HEK293T (cell line): ENCODE measurements at regions not wholly inside any gene's neighbourhood (a gene's known extent, or its start where the extent isn't known, plus 50 kb on each side); places are given as distances from the start of the nearest gene placed in this dataset.

Experiments
- FOXA1 ChIP-seq: fragments of 450-650 bp; IDR thresholded peaks from 2 replicates; pipeline ENCODE4 v1.6.1; 2016; ENCODE audit warnings: mild to moderate bottlenecking
- FOXK2 ChIP-seq: fragments of 450-650 bp; IDR thresholded peaks from 2 replicates; pipeline ENCODE4 v1.6.1; 2016; ENCODE audit warnings: mild to moderate bottlenecking
- HDGF ChIP-seq: fragments of 450-650 bp; IDR thresholded peaks from 2 replicates; pipeline ENCODE4 v1.6.1; 2017; ENCODE audit warnings: antibody characterized with exemption, borderline replicate concordance
- L3MBTL2 ChIP-seq: fragments of 450-650 bp; conservative IDR thresholded peaks from 2 replicates; pipeline ENCODE4 v1.6.1; 2016; ENCODE audit warnings: mild to moderate bottlenecking
- SP1 ChIP-seq: fragments of 450-650 bp; IDR thresholded peaks from 2 replicates; pipeline ENCODE4 v1.6.1; 2017
- TARDBP ChIP-seq: fragments of 450-650 bp; IDR thresholded peaks from 2 replicates; pipeline ENCODE4 v1.6.1; 2016
- ZNF384 ChIP-seq: fragments of 450-650 bp; IDR thresholded peaks from 2 replicates; pipeline ENCODE4 v1.6.1; 2016

DNA sequence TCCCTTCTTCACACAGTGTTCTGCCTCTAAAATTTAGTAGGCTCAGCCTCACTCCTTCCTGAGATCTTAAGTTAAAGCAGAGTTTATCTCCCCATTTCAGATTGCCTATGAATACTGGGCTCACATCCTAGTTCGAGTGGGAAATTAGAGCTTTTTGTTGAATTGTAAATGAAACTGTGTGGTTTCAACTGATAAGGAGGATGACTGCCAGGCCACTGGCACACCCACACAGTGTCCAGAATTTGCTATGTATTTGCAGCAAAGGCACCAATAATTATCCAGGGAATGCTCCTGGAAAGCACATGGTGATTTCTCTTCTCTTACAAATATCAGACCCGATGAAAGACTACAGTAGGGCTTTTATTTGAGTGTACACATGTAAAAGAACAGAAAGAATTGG, 308.1 kb upstream of the COL8A1 start:
- TF ChIP-seq FOXA1 (no peak), TARDBP (no peak), ZNF384 (no peak), HDGF (no peak), SP1 (no peak), L3MBTL2 (no peak), FOXK2 (no peak)
